ENCODE measurements at regions not wholly inside any gene's neighbourhood (a gene's known extent, or its start where the extent isn't known, plus 50 kb on each side); places are given as distances from the start of the nearest gene placed in this dataset.

DNA sequence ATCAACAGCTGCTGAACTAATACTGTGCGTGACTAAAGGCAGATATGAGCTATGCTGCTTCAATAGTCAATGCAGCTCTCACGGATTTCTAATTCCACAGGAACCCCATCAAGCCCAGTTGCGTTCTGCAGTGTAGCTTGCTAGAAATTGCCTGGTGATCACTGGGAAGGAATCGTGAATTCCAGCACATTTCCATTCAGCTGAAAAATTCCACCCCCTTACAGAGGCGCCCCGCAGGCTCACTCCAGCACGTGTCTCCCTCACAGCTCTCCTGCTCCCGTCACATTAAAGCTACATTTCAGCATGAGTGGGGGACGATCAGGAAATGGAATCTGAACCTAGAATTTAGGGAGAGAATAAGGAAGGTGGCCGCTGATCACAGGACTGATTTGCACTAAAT is 534.8 kb downstream of the TCERG1L start:
- DNase-seq: no peak

DNA sequence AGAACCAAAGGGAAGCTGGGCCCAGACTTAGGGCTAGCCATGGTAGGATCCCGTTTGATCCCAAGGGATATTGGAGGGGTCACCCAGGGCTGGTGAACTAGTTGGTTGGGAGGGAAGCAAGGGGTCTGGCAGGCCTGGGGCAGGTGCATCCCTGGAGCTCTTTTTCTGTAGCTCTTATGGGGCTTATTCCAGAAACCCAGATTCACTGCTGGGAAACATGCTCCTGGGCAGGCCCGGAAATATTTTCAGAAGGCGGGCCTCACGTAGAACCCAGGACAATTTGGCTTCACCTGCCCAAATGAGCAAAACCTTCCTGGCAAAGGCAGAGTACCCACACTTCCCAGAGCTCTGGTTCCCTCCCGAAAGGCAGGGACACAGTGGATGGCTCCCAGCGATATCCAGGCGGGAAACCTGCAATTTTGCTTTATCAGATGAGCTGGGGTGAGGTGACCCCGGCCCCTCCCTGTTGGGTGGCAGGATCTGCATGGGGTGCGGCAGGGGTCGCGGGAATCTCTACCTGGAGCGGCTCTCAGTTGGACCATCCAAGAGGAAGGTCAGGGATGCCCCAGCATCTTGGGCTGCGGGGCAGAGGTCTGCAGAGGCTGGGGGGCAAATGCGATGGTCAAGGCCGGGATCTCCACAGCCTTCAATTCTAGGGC is 533.9 kb downstream of the TCERG1L start:
- no peak for DNase-seq

DNA sequence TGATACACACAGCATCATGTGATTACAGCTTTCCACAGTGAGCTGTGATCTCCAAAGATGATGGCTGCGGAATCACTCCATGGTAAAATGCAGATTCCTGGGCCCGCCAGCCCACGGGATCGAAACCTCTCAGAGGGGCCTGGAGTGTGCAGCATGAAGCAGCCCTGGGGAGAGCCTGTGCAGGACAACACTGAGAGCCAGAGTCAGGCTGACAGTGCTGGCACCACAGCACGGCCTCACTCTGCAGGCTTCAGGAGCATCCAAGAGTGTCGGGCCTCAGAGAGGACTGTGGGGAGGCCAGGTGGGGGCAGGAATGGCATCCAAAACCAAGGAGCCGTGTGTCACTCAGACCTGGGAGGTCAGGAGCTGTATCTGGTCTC is 533.4 kb downstream of the TCERG1L start:
- DNase-seq: no peak

DNA sequence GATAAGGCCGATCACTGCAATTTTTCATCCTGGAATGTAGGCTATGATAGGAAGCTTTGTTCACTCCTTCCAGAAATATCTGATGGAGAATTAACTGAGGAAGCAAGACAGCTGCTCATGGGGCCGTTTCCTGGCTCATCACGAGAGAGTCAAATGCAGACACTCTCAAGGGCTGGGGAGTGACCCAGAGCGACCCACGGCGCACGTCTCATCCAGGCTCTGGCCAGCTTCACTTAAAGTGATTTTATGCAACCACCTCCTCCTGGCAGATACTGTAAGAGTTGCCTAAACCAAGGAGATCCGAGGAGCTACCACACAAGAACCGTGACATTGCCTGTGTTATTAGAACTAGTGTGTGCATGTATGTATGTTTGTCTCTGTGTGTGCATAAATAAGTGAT is 530.8 kb downstream of the TCERG1L start:
- DNase-seq: no peak

DNA sequence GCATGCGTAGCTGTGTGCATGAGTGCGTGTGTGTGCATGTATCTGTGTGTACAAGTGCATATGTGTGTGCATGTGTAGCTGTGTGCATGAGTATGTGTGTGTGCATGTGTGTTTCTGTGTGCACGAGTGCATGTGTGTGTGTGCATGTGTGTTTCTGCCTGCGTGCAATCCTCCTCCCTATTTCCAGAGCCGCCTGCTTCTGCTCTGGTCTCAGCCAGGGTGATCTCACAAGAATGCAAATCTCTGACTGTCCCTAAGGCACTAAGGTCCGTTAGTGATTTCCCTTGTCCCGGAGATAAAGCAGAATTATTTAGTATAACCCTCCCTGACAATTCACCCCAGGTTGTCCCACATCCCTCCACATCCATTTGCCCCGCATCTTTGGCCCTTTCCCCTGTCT is 530.3 kb downstream of the TCERG1L start:
- no peak for DNase-seq

DNA sequence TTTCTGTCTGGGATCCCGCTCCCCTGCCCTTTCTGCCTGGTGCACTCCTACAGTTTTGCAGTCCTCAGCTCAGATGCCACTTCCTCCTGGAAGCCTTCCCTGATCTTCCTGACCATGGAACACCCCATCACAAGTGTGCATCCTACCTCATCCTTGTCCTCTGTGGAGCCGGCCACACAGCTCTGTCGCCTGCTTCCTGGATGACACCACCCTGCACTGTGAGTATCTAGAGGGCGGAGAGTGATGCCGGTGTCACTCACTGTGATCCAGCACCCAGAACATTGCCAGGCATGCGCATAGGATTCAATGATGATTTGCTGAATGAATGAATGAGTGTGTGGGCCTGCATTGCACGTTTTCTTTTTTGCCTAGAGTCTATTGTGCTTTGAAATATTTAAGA is 529.9 kb downstream of the TCERG1L start:
- no peak for DNase-seq

DNA sequence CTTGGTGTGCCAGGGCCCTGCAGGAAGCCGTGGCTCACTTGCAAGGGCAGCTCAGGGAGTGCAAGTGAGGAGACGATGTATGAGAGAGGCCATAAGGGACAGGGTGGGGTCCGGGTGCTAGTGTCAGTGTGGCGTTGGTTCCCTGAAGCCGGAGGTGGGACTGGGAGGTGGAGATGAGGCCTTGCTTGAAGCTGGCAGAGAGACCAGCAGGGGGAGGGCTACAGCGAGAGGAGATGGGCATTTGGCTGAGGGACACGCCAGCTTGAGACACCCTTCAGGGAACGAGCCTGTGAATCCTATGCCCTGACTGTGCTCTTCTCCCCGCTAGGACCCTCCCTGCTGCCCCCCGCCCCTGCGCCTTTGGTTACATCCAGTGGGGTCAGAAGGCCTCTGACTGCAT is 529.1 kb downstream of the TCERG1L start:
- DNase-seq: no peak

DNA sequence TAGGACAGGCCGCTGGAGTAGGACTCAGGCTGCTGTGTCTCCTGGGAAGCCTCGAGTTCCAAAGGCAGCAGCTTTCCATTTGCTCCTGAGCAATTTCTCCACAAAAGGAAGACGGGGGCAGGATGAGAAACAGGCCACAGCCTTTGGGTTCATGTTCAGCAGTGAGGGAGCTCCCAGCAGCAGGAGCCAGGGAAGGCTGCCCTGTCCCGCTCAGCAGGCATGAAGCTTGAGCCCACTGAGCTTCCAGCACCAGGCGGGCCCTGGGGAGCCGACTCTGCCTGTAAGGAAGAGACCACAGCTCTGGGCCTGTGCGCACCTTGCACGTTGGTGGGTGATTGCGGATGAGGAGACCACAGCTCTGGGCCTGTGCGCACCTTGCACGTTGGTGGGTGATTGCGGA is 527.2 kb downstream of the TCERG1L start:
- no peak for DNase-seq

DNA sequence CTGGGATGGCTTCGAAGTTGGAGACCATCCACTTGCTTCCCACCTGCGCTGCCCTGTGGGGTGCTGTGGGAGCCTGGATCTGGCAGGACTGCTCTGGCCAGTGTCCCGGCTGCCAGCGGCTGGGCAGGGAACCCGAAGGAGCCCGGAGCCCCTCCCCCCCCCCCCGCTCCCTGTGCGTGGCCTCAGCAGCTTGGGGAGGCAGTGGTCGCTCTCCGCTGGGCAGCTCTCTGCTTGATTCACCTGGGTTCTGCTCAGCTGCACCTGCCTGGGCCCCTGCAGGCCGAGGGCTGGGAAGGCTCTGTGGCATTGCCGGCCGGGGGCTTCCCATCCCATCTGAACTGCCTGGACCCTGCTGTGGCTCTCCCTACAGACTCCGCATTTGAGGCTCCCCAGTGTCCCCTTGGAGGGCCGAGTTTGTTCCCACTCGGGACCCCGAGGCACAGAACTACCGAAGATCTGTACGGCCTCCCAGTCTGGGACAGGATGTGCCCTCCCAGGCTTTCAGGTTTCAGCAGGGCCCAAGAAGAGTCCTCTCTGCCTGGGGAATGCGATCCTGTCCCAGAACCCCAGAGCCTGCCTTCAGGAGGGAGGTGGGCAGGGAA is 525.1 kb downstream of the TCERG1L start:
- DNase-seq: no peak

DNA sequence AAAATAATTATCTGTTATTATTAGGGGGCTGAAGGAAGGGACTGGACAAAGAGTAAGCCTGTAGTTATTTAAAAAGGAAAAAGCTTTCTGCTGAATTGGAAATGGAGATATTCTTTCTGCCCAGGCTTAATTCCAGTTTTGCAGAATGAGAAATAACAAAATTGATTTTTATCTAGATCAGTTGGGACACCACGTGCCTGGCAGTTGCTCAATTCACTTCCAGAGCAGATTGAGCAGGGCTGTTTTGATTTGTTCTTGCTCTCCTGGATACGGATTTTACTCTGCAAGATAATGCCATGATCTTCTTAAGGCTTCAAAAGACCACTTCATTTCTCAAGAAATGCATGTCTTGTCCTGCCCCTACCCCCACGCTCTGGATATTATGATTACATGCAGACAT is 524.3 kb downstream of the TCERG1L start:
- no peak for DNase-seq

DNA sequence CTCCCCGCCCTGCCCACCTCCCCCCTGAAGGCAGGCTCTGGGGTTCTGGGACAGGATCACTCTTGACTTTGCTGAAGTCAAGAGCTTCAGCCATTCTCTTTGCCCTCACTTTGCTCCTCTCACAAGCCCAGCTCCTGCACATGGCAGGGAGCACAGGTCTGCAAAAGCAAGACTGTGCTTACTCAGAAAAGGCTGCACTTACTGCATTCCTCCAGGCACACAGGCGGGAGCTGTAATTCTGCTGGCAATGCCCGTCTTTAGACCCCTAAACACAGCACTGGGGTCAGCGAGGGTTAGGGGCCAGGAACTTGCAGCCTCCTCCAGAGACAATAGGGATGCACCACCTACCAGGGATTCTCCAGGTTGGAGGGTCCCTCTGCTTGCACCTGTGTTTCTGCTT is 523.7 kb downstream of the TCERG1L start:
- DNase-seq: no peak

DNA sequence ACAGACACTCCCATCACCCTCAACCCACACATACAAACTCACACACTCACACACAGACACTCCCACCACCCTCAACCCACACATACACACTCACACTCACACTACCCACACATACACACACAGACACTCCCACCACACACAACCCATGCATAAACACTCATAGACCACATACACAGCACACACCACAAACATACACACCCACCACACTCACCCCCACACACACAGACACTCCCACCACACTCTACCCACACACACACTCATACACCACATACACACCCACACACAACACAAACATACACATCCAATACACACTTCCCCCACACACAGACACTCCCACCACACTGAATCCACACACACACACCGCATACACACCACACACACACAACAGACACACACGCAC is 521.2 kb downstream of the TCERG1L start:
- DNase-seq: no peak

DNA sequence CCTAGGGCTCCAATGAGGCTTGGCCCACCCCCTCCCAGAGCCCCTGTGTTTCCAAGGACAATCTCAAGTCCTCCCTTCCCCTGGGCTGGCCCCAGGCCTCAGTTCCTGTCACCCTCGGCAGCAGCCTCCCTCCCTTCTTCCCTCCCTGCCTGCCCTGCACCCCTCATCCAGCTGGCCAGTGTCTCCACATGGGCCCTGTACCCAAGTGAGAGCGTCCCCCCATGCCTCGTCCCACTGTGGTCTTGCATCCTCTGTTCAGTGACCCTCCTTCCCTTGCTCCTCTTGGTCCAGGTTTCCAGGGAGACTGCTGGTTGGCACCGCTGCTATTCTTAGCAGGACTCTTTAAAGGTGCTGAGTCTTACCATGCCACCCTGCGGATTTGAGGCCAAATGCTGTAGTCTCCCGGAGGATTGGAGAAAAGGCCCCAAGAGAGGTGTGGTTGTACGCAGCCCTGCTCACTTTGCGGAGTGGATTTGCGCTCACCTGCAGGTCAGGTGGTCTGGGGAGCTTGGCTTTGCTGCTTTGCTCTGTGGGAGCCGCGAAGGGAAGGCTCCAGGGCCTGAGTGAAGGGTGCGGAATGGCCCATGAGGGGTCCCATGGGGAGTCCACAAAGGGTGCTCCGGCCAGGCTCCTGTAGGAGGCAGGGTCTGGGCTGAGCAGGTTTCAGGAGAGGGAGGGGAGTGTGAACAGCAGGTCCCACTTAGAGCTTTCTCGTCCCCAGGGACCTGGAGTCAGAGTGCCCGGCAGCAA is 519.2 kb downstream of the TCERG1L start:
- DNase-seq: no peak

DNA sequence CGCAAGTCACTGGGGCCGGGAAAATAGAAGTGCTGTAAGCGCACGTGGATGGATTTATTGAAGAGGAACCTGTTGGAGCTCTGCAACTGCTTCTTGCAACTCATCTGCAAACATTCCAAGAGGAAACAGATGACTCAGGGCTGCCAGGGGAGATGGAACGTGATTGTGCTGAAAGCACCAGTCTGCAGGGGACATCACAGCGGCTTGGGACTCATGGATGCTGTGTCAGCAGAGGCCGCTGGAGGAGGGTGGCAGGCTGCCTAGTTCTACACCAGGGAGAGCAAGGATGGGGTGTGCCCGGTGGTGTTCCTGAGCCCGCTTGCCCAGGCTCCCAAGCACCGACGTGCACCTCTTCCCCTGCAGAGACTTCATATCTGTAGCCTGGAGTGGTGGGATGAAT is 515.7 kb downstream of the TCERG1L start:
- DNase-seq: no peak

DNA sequence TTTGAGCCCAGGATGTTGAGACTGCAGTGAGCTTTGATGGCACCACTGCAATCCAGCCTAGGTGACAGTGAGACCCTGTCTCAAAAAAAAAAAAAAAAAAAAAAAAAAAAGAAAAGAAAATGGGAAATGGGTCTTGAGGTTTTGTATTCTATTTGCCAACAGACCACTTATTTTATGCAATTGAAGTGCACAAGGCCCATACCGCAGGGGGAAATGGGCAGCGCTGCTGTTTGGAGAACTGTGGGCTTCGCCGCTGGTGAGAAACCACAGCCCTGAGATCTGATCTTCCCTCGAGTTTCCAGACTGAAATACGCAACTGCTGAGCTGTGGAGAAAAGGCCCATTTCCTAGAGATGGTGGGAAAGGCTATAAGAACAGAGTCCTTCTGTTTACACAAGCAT is 512.0 kb downstream of the TCERG1L start:
- no peak for DNase-seq

DNA sequence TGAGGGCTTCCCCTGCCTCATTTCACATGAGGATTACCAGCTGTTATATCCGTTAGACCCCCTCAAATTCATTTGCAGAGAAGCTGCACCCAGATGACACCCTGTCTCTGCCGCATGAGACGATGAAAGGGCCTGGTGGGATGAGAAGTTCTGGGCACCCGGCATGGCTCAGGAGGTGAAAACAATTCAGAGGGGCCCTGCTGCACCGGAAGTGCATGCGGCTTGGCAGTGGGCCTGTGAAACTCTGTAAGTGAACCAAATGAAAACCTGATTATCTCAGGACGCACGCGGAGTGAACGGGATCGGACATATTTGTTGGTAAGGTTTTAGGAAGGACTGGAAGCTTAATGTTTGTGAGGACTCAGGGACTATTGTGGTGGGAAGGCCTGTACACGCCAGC is 511.2 kb downstream of the TCERG1L start:
- no peak for DNase-seq

DNA sequence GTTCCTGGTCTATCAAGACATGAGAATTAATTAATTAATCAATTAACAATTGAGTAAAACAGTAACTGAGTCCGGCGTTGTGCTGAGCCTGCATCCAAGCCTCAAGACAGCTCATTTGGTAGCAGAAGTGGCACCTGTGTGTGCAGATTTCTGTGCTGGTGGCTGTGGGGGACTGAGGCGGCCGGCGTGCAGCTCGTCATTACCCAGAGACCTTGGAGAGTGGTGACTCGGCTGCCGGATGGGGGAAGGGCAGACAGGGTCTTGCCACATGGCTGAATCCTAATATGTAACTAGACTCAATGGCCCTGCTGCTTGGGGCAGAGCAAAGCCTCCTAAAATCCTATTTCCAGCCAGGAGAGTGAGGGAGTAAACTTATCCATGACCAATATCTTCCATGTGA is 510.2 kb downstream of the TCERG1L start:
- no peak for DNase-seq

DNA sequence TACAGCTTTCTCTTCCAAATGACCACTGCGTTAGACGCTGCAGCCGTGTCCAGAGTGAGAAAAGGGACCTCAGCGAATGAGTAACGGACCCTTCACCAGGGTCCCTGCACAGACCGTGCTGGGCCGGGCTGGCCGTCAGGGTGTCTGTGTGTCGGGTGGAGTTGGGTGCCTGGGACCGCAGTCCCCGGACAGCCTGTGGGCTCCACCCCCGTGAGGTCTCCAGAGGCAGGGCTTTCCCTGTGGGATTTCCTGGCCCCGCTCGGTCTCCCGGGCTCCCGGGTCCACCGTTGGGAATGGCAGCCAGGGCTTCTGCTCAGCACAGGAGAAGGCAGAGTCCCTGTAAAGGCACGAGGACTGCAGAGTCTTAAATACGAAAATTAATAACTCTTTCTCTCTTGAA is 509.7 kb downstream of the TCERG1L start:
- DNase-seq: no peak

DNA sequence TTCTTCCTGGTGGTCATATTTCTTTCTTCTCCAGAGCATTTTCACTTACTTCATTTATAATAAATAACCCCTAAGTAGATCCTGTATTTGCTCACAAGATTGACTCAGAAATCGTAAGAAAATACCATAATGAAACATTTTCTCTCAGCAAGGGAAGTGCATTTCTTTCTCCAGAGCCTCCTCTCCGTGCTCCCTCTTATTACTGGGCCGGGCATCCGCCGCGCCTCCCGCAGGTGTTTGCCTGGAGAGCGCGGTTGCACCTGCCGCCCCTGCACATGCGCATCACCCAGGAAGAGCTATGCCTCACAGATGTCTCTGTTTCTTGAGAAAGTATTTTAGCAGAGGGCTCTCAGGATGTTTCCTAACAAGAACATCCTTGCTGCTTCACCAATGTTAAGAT is 509.2 kb downstream of the TCERG1L start:
- DNase-seq: no peak

DNA sequence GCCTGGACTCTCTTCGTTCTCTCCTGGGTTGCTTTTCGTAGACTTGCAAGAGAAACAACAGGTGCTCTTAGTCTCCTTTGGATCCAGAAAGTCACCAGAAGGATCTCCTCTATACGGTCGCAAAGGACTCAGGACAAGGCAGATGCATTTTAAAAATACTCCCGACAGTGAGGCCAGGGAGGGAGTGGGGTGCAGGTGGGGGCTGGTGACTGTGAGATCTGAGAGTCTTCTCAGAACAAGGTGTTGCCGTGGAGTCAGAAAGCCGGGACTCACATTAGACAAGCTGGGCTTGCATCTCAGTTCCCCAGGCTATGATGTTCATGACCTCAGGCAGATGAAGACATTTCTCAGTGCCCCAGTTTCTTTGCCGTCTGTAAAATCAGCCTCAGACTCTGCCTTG is 507.2 kb downstream of the TCERG1L start:
- DNase-seq: no peak

DNA sequence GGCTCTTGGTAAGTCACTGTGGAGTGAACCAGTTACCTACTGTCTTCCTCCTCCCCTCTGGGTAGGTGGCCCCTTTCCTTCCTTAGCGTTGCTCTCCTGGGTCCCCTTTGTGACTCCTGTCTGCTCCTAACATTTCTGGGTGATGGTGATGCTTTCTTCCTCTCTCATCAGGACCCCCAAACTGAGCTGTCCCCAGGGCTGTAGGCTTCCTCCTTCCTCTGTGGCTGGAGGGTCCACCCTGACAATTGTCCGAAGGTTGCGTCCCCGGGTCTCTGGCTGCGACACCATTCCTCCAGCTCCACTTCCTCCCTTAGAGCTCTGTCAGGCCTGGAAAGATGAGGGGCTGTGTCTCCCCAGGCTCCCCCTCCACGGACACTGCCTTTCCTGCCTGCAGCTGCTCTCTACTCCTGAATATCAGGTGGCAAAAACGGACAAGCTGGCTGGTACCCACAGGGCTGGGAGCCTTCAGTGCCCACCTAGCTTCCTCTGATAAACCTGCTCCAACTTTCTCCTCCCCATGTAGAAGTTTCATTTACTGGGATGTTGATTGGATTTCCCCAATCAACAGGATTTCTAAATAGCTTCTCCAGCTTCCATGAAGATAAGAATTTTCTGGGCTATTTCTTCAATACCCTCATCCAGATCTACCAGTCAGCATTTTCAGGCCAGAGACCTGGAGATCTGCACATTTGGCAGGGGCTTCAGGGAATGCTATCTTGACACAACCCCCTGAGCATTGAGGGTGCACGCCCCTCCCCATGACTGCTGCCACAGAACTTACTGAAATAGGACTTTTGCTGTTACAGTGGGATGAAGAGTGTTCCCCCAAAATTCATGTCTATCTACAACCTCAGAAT is 506.5 kb downstream of the TCERG1L start:
- no peak for DNase-seq

DNA sequence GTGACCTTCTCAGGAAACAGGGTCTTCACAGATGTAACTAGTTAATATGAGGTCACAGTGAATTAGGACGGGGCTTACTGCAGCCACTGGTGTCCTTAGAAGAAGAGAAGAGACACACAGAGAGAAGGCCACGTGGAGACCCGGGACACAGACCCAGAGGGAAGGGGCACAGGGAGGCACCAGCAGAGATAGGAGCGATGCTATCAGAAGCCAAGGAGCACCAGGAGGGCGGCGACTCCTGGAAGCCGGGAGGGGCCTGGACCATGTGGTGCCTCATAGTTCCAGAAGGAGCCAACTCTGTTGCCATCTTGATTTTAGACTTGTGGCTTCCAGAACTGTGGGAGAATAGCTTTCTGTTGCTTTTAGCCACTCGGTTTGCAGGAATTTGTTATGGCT is 505.9 kb downstream of the TCERG1L start:
- DNase-seq: no peak

DNA sequence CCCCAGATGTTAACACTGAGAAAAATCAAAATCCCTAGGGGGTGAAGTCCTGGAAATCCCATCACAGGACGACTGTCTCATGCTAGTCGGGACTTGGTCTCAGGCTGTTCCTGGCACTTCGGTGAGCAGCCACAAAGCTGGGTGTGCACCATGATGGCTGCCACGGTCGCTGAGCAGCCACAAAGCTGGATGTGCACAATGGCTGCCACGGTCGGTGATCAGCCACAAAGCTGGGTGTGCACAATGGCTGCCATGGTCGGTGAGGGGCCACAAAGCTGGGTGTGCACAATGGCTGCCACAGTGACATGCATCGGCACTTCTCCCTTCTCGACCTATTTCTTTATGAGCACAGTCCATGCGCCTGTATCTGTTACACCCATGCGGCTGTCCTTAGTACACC is 505.1 kb downstream of the TCERG1L start:
- DNase-seq: no peak

DNA sequence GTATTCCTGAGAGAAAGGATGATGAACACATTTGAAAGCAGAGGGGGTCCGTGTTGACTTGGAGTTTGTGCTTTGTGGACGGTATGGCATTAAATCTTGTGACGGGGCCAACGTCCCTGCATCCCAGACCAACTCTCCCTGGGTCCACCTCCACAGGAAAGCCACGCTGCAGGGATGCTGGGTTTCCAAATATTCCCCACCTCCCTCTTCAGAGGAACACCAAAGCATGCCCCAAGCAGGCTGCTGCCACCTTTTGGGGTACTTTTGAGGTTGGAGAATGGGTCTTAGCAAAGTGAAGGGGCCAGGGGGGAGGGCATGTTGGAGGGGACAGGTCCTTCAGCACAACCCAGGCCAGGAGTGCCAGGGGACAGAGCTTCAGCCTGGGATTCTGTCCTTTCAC is 504.4 kb downstream of the TCERG1L start:
- DNase-seq: no peak

Data from activated CD4-positive, alpha-beta T cell treated with anti-CD3 and anti-CD28 coated beads for 1 hour (primary cell).